Cardiac fibroblast (primary cell): ENCODE measurements at regions not wholly inside any gene's neighbourhood (a gene's known extent, or its start where the extent isn't known, plus 50 kb on each side); places are given as distances from the start of the nearest gene placed in this dataset.

Source experiments
- DNase-seq, 2 donors: peaks; one replicate each; pipeline versions ENCODE4 v3.0.0 to v3.0.0-alpha.2; 2010; ENCODE audit warnings: low read depth in 2 of 2
- H3K4me3 ChIP-seq, 2 donors: replicated peaks in 1 of 2; 1 replicate in 1 of 2; 2 replicates in 1 of 2; pipeline ENCODE4 v1.5.1; 2011; ENCODE audit warnings: low read depth in 2 of 2, low read length in 2 of 2, mild to moderate bottlenecking in 2 of 2, moderate library complexity in 1 of 2
- TF ChIP-seq, protein P1 (sequence below): IDR thresholded peaks from one replicate; pipeline ENCODE4 v1.5.1; 2011; ENCODE audit warnings: low read depth, mild to moderate bottlenecking, low read length, inconsistent platforms

DNA sequence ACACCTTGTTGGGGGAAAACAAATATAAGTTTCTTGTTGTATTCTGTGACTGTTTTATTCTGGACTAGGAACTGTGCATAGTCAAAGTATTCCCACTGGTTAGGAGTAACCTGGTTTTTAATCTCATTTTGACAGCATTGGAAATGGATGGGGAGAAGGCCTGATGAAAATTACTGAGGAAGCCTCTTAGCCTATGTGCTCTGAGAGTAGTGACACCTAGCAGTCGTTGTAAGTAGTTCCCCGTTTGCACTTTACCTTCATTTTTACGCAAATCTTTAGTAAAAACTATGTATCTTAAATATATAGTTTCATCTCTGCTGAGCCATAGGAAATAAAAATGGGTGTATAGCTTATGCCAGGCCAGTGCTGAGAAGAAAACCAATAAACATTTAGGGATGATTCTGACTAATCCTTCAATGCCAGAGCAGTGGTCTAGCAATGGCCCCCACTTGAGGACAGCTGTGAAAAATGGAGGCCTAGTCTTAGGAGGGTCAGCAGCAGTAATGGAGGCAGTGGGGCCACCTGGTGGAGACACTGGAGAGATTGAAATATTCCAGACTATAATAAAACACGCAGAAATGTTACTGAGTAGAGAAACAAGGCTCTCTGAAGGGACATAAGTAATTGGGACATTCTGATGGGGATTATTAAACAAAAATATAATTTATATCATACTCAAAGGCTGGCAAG lies 133.2 kb upstream of the NOVA1 start:
- DNase-seq = peak; percentile 36 to 42
- TF ChIP-seq, protein P1, sequence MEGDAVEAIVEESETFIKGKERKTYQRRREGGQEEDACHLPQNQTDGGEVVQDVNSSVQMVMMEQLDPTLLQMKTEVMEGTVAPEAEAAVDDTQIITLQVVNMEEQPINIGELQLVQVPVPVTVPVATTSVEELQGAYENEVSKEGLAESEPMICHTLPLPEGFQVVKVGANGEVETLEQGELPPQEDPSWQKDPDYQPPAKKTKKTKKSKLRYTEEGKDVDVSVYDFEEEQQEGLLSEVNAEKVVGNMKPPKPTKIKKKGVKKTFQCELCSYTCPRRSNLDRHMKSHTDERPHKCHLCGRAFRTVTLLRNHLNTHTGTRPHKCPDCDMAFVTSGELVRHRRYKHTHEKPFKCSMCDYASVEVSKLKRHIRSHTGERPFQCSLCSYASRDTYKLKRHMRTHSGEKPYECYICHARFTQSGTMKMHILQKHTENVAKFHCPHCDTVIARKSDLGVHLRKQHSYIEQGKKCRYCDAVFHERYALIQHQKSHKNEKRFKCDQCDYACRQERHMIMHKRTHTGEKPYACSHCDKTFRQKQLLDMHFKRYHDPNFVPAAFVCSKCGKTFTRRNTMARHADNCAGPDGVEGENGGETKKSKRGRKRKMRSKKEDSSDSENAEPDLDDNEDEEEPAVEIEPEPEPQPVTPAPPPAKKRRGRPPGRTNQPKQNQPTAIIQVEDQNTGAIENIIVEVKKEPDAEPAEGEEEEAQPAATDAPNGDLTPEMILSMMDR = peak; percentile 39
- H3K4me3 ChIP-seq = no peak overlapping the region

DNA sequence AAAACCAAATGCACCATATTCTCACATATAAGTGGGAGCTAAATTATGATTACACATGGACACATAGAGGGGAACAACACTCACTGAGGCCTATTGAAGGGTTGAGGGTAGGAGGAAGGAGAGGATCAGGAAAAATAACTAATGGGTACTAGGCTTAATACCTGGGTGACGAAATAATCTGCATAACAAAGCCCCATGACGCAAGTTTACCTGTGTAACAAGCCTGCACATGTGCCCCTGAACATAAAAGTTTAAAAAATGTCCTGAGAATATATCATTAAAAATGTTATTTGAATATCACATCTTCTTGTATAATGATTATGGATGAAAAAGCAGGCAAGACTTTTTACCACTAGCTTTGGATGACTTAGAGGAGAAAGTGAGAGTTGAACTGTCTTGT lies 138.0 kb upstream of the NOVA1 start:
- H3K4me3 ChIP-seq = no peak overlapping the region
- DNase-seq = no peak
- TF ChIP-seq, protein P1 = no peak

DNA sequence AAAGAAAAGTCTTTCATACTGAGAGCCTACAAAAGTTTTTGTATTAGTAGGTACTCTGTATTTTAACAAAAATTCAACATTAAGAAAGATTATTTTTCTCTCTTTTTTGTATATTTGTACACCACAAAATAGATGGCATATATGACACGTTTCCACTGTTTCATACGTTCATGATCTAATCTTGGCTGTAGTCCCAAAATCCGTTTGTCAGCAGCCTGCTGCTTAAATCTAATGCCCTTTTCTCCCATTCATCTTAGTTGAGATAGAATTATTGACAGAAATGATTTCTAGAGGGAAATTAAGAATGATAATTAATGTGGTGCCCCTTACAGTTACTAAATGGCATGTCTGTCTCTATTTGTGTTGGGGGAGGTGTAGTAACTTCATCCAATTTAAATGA lies 140.7 kb upstream of the NOVA1 start:
- no peak overlapping the region for H3K4me3 ChIP-seq
- peak; percentile 33 to 40 for DNase-seq
- TF ChIP-seq, protein P1 = no peak

DNA sequence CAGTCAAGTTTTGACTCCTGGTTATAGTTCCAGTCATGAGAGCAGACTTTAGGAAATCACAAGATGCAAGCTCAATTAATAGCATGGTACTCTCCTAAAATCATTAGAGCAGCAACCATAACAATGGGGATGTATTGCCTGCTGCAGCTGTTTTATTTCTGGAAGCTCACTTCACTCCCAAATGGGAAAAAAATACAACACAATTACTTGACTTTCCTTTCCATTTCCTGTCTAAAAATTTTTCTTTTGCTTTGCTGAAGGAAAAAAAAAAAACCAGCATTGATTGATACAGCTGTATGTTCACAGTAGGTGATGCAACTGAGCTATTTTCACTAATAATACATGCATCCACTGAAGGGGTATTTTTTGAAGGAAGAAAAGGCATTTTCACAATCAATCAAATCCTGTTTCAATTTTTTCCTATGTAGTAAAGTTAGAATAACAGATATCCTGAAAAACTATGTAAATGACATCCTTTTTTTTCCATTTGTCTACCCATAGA lies 143.9 kb upstream of the NOVA1 start:
- TF ChIP-seq, protein P1 = no peak
- DNase-seq = no peak
- no peak overlapping the region for H3K4me3 ChIP-seq

DNA sequence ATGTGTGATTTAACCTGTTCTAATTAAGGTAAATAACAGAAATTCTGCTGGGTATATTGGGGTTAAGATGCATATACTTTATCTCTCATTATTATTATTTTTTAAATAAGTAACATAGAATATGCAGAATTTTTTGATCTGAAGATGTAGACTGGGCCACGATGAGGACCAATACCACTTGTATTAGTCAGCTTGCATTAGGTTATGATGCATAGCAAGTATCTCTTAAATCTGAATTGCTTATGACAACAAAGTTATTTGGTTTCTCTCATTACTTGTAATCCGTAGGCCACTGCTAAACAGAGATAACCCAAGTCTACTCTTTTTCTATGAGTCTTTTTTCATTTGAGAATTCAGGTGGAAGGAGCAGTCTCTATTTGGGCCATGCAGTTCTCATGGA lies 145.5 kb upstream of the NOVA1 start:
- TF ChIP-seq, protein P1 = no peak
- no peak overlapping the region for H3K4me3 ChIP-seq
- no peak for DNase-seq

DNA sequence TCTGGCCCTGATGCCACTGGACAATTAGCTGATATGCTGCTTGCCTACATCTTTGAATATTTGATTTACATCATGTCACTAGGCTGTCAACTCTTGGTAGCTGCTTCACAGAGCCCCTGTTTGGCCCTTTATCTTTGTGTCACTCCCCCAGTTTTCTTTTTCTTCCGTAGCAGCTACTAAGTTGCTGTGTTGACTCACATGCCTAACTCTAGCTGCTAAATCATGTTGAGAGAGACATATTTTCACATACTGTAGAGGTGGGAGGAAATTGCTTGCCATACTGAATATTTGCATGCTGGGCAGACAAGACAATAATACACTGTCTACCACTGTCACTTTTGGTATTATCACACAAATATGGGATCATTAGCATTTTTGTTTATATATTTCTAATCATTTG lies 147.1 kb upstream of the NOVA1 start:
- TF ChIP-seq, protein P1 = no peak
- H3K4me3 ChIP-seq = no peak overlapping the region
- DNase-seq = no peak

DNA sequence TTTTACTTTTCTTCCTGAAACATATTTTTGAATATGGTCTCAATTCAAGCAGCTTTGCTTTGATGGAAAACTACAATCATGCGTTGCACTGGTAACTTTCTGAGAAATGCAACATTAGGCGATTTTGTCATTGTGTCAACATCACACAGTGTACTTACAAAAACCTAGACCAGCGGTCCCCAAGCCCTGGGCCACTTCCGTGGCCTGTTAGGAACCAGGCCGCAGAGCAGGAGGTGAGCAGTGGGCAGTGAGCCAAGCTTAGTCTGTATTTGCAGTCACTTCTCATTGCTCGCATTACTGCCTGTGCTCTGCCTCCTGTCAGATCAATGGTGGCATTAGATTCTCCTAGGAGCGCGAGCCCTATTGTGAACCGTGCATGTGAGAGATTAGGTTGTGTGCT lies 163.7 kb upstream of the NOVA1 start:
- TF ChIP-seq, protein P1 = no peak
- H3K4me3 ChIP-seq = no peak overlapping the region
- no peak for DNase-seq
